Loucy (cell line): ENCODE measurements at regions not wholly inside any gene's neighbourhood (a gene's known extent, or its start where the extent isn't known, plus 50 kb on each side); places are given as distances from the start of the nearest gene placed in this dataset.

ENCODE experiments used
- H2AFZ ChIP-seq: fragments of 200-600 bp; sonication (generic); 2 replicates; pipeline ENCODE4 v1.6.0; 2016; ENCODE audit warnings: antibody characterized with exemption, mild to moderate bottlenecking, low read length, moderate library complexity
- H3F3A ChIP-seq: fragments of 200-600 bp; 2 replicates; pipeline ENCODE4 v1.6.0; 2016; ENCODE audit warnings: antibody characterized with exemption, low read depth, mild to moderate bottlenecking
- H3K27me3 ChIP-seq: fragments of 200-600 bp; sonication (generic); 2 replicates; pipeline ENCODE4 v1.6.1; 2014; ENCODE audit warnings: low read length, mild to moderate bottlenecking; ENCODE audit not compliant: insufficient read depth, poor library complexity, severe bottlenecking
- H3K36me3 ChIP-seq: fragments of 200-600 bp; sonication (generic); 2 replicates; pipeline ENCODE4 v1.6.1; 2016; ENCODE audit warnings: low read length; ENCODE audit not compliant: insufficient read depth
- H3K4me1 ChIP-seq: fragments of 200-600 bp; sonication (generic); 2 replicates; pipeline ENCODE4 v1.5.1; 2014; ENCODE audit warnings: low read length, mild to moderate bottlenecking; ENCODE audit not compliant: insufficient read depth, poor library complexity, severe bottlenecking
- H3K4me2 ChIP-seq: fragments of 200-600 bp; sonication (generic); 2 replicates; pipeline ENCODE4 v1.6.0; 2014; ENCODE audit warnings: antibody characterized with exemption, low read length, low read depth, mild to moderate bottlenecking; ENCODE audit not compliant: poor library complexity, severe bottlenecking
- H3K4me3 ChIP-seq: fragments of 200-600 bp; sonication (generic); 2 replicates; pipeline ENCODE4 v1.5.1; 2014; ENCODE audit warnings: low read length, mild to moderate bottlenecking, mixed read lengths; ENCODE audit not compliant: poor library complexity, severe bottlenecking
- H3K79me2 ChIP-seq: fragments of 200-600 bp; sonication (generic); 2 replicates; pipeline ENCODE4 v1.6.1; 2014; ENCODE audit warnings: low read length; ENCODE audit not compliant: insufficient read depth
- H3K9ac ChIP-seq: fragments of 200-600 bp; sonication (generic); 2 replicates; pipeline ENCODE4 v1.6.0; 2014; ENCODE audit warnings: mild to moderate bottlenecking, low read depth, low read length, moderate library complexity; ENCODE audit not compliant: poor library complexity, severe bottlenecking
- H3K9me2 ChIP-seq: fragments of 200-600 bp; sonication (generic); replicated peaks from 2 replicates; pipeline ENCODE4 v1.6.1; 2016; ENCODE audit warnings: low read depth, low read length, mixed read lengths
- H3K9me3 ChIP-seq: fragments of 200-600 bp; sonication (generic); 2 replicates; pipeline ENCODE4 v1.6.1; 2014; ENCODE audit warnings: mild to moderate bottlenecking, antibody characterized with exemption, low read length, low read depth; ENCODE audit not compliant: insufficient read depth
- H4K20me1 ChIP-seq: fragments of 200-600 bp; sonication (generic); 2 replicates; pipeline ENCODE4 v1.6.0; 2014; ENCODE audit warnings: antibody characterized with exemption, low read length, mild to moderate bottlenecking; ENCODE audit not compliant: insufficient read depth, poor library complexity, severe bottlenecking
- CTCF ChIP-seq: fragments of 200-600 bp; sonication (generic); conservative IDR thresholded peaks from 2 replicates; pipeline ENCODE4 v1.5.1; 2014; ENCODE audit warnings: mild to moderate bottlenecking, antibody characterized with exemption, low read length
- EZH2phosphoT487 ChIP-seq: fragments of 200-600 bp; IDR thresholded peaks from 2 replicates; pipeline ENCODE4 v1.6.1; 2018; ENCODE audit warnings: antibody characterized with exemption, mild to moderate bottlenecking, moderate library complexity, borderline replicate concordance

GRCh38 chr15:36517758-36518157 is 61.7 kb upstream of the CDIN1 start:
- no peak overlapping the region for H2AFZ ChIP-seq
- H3K79me2 ChIP-seq, result no peaks in the 10 kb centered on the region
- no peaks in the 10 kb centered on the region for H3K36me3 ChIP-seq
- no peaks in the 10 kb centered on the region for H3F3A ChIP-seq
- no peaks in the 10 kb centered on the region for H3K9me2 ChIP-seq
- no peaks in the 10 kb centered on the region for H3K27me3 ChIP-seq
- no peak overlapping the region for H3K4me2 ChIP-seq
- no peak for TF ChIP-seq EZH2phosphoT487
- no peak for TF ChIP-seq CTCF
- H3K4me3 ChIP-seq, result no peak overlapping the region
- no peak overlapping the region for H3K9ac ChIP-seq
- H4K20me1 ChIP-seq, result no peaks in the 10 kb centered on the region
- H3K4me1 ChIP-seq, result no peaks in the 10 kb centered on the region
- H3K9me3 ChIP-seq, result no peaks in the 10 kb centered on the region

- Histone ChIP-seq H3K9me3 (no peaks in the 10 kb centered on the region), H3K79me2 (no peaks in the 10 kb centered on the region), H3K4me2 (no peak overlapping the region), H2AFZ (no peak overlapping the region), H3K27me3 (no peaks in the 10 kb centered on the region), H3K9me2 (no peaks in the 10 kb centered on the region), H3K4me1 (no peaks in the 10 kb centered on the region), H3K36me3 (no peaks in the 10 kb centered on the region), H3K4me3 (no peak overlapping the region), H3F3A (no peaks in the 10 kb centered on the region), H3K9ac (no peak overlapping the region), H4K20me1 (no peaks in the 10 kb centered on the region)
- TF ChIP-seq CTCF, result no peak
- TF ChIP-seq EZH2phosphoT487, result no peak
These were observed 60.4 kb upstream of the CDIN1 start for GRCh38 chr15:36519067-36519466.

GRCh38 chr15:36525430-36525829 is 54.0 kb upstream of the CDIN1 start:
- Histone ChIP-seq H2AFZ (no peak overlapping the region), H3K9ac (no peak overlapping the region), H3K27me3 (no peaks in the 10 kb centered on the region), H3K9me2 (no peaks in the 10 kb centered on the region), H4K20me1 (no peaks in the 10 kb centered on the region), H3K9me3 (no peaks in the 10 kb centered on the region), H3F3A (no peaks in the 10 kb centered on the region), H3K4me2 (no peak overlapping the region), H3K79me2 (no peaks in the 10 kb centered on the region), H3K4me1 (no peaks in the 10 kb centered on the region), H3K4me3 (no peak overlapping the region), H3K36me3 (no peaks in the 10 kb centered on the region)
- TF ChIP-seq EZH2phosphoT487 (no peak), CTCF (no peak)
